ENCODE measurements at regions not wholly inside any gene's neighbourhood (a gene's known extent, or its start where the extent isn't known, plus 50 kb on each side); places are given as distances from the start of the nearest gene placed in this dataset.

- TF ChIP-seq CTCF (IDR thresholded peaks at IDR 0.05 in 8 of 11, conservative IDR thresholded peaks at IDR 0.05 in 3 of 11): no peak
- TF ChIP-seq POLR2A (IDR thresholded peaks at IDR 0.05): no peak
Measured at GRCh38 chr1:57500136-57500830, 76.4 kb upstream of the DAB1 start.

All from spleen (tissue), 7 donors.